Stomach (tissue), 4 donors: ENCODE measurements at regions not wholly inside any gene's neighbourhood (a gene's known extent, or its start where the extent isn't known, plus 50 kb on each side); places are given as distances from the start of the nearest gene placed in this dataset.

Experiments
- CTCF ChIP-seq, 7 experiments: fragments of 450-650 bp in 4 of 7; fragments of 200-600 bp in 3 of 7; sonication (generic) in 3 of 7; IDR thresholded peaks; one replicate each; pipeline ENCODE4 v1.5.1; 2016 to 2019; ENCODE audit warnings: antibody characterized with exemption in 7 of 7, control low read depth in 2 of 7, mild to moderate bottlenecking in 1 of 7
- POLR2A ChIP-seq, 4 donors: fragments of 450-650 bp; IDR thresholded peaks; one replicate each; pipeline ENCODE4 v1.6.1; 2016; ENCODE audit warnings: antibody characterized with exemption in 4 of 4, control low read depth in 2 of 4, mild to moderate bottlenecking in 1 of 4, moderate library complexity in 1 of 4

GRCh38 chr18:29080946-29081345 is 904.0 kb upstream of the CDH2 start:
- TF ChIP-seq POLR2A (IDR thresholded peaks at IDR 0.05) (no peak), CTCF (IDR thresholded peaks at IDR 0.05) (no peak)
